ENCODE measurements at regions not wholly inside any gene's neighbourhood (a gene's known extent, or its start where the extent isn't known, plus 50 kb on each side); places are given as distances from the start of the nearest gene placed in this dataset.

DNA sequence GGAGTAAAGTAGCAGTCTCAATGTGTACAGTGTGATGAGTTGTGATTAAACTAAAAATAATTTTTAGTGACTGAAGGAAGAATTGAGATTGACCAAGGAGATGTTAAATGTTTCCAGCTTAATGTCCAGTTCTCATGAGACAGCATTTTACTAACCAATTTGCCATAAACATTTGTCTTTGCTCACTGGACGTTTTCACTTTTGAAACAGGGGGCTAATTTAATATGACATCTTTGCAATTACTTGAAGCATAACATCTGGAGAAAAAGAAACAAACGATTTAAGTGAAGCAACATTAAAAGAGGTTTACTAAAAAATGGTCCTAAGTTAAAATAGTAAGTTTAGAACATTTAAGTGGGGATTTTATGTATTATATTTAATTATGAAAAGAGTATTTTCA is 443.8 kb downstream of the BCKDHB start:
- no peak for ATAC-seq
- Mint-ChIP-seq H3K27me3 (peaks cover 1% of the 10 kb centered on the region), H3K9me3 (no peaks in the 10 kb centered on the region), H3K4me1 (ENCODE audit: low read depth) (no peaks in the 10 kb centered on the region), H3K27ac (no peak overlapping the region), H3K36me3 (ENCODE audit: low read depth) (no peaks in the 10 kb centered on the region), H3K4me3 (no peak overlapping the region)
- POLR2A ChIA-PET = no interaction called here
- CTCF ChIA-PET = no interaction called here
- intact Hi-C loops (cut with micrococcal nuclease) = no loop called here
- no peak for DNase-seq
- no peak for TF ChIP-seq CTCF (IDR thresholded peaks at IDR 0.05)

- no peaks in the 10 kb centered on the region for H3K9me3 Mint-ChIP-seq
- peaks cover 1% of the 10 kb centered on the region for H3K27me3 Mint-ChIP-seq
- intact Hi-C loops (cut with micrococcal nuclease) = no loop called here
- ChIA-PET POLR2A (no interaction called here), CTCF (no interaction called here)
- ATAC-seq = no peak
- H3K27ac Mint-ChIP-seq = no peak overlapping the region
- no peak for TF ChIP-seq CTCF (IDR thresholded peaks at IDR 0.05)
- no peak overlapping the region for H3K4me3 Mint-ChIP-seq
- no peaks in the 10 kb centered on the region for H3K36me3 Mint-ChIP-seq (ENCODE audit: low read depth)
- no peaks in the 10 kb centered on the region for H3K4me1 Mint-ChIP-seq (ENCODE audit: low read depth)
- no peak for DNase-seq
These were observed 442.1 kb downstream of the BCKDHB start for GRCh38 chr6:80548532-80548931.

DNA sequence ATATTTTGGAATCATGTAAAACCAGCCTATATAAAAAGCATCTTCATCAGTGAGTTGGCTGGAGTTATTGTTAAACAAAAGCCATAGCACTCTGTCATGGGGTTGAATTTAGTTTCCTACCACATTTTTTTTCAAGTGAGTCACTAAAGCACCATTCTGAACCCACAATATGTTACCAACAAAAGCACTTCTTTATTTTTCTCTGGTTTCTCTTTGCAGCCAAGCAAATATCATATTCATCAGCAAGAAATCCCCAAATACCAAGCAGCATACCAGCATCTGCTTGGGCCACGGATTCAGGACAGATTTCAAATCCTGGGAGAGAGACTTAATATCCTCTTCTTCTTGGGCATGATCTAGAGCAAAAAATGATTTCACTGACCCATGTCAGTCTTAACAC is 441.4 kb downstream of the BCKDHB start:
- no peaks in the 10 kb centered on the region for H3K4me1 Mint-ChIP-seq (ENCODE audit: low read depth)
- no peaks in the 10 kb centered on the region for H3K36me3 Mint-ChIP-seq (ENCODE audit: low read depth)
- DNase-seq (no peak), ATAC-seq (no peak)
- intact Hi-C loops (cut with micrococcal nuclease) = no loop called here
- peaks cover 1% of the 10 kb centered on the region for H3K27me3 Mint-ChIP-seq
- H3K27ac Mint-ChIP-seq = no peak overlapping the region
- H3K4me3 Mint-ChIP-seq = no peak overlapping the region
- CTCF ChIA-PET = no interaction called here
- no peak for TF ChIP-seq CTCF (IDR thresholded peaks at IDR 0.05)
- POLR2A ChIA-PET = no interaction called here
- H3K9me3 Mint-ChIP-seq = no peaks in the 10 kb centered on the region

DNA sequence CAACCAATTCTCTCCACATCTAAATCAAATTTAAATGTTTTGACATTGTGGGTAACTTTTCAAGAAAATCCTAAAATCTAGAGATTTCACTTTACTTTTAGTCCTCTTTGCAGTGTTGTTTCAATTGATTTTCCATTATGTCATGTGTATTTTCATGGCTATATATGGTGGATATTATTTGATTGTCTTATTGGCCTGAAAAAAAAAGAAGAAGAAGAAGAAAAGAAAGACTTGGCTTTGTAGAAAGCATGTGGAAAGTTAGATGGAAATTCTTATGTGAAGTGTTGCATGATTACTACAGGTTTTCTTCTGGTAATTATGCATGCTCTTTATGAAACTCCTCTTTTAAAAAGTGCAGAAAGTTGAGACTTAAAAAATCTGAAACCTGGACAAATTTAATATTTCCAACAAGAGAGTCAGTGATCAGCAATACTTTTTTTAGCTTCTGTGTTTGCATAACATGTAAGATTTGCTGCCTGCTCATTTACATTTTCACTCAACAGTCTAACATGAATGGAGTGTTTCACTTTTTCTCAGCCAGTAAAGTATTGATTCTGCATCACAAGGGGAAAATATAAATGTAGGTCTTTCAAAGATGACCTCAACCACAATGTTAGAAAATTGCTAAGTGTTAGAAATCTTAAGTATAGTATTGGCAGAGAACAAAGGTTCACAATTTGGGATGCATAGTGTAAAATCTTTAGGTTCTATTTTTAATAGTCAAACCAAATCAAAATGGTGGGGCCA is 438.7 kb downstream of the BCKDHB start:
- Mint-ChIP-seq H3K4me1 (ENCODE audit: low read depth) (peaks cover 4% of the 10 kb centered on the region), H3K36me3 (ENCODE audit: low read depth) (no peaks in the 10 kb centered on the region), H3K4me3 (no peak overlapping the region), H3K9me3 (no peaks in the 10 kb centered on the region), H3K27me3 (peaks cover 5% of the 10 kb centered on the region), H3K27ac (no peak overlapping the region)
- CTCF ChIA-PET = no interaction called here
- POLR2A ChIA-PET = no interaction called here
- intact Hi-C loops (cut with micrococcal nuclease) = no loop called here
- DNase-seq (no peak), ATAC-seq (no peak)
- no peak for TF ChIP-seq CTCF (IDR thresholded peaks at IDR 0.05)

DNA sequence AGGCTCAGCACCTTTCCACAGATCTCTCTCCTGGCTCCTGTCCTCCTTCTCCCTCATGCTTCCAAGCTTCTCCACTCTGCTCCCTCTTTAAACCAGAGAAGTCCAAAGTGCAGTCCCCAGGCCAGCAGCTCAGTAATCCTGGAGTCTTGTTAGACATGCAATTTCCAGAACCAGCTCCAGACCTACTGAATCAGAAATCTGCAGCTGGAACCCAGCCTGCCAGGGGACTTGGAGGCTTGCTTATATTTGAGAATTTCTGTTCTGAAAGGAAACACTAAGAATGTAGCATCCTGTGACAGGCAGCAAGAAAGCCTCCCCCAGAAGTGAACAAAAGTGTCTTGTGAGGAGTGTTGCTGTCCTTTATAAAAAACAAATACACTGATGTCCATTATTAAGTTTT is 438.1 kb downstream of the BCKDHB start:
- Mint-ChIP-seq H3K27ac (no peak overlapping the region), H3K9me3 (no peaks in the 10 kb centered on the region), H3K36me3 (ENCODE audit: low read depth) (no peaks in the 10 kb centered on the region), H3K27me3 (peaks cover 8% of the 10 kb centered on the region), H3K4me1 (ENCODE audit: low read depth) (peaks cover 4% of the 10 kb centered on the region), H3K4me3 (no peak overlapping the region)
- CTCF ChIA-PET = no interaction called here
- DNase-seq = no peak
- intact Hi-C loops (cut with micrococcal nuclease) = no loop called here
- POLR2A ChIA-PET = no interaction called here
- TF ChIP-seq CTCF (IDR thresholded peaks at IDR 0.05) = no peak
- no peak for ATAC-seq

Data from activated CD8-positive, alpha-beta T cell treated with anti-CD3 and anti-CD28 coated beads for 36 hours (primary cell).